Stimulated activated CD8-positive, alpha-beta memory T cell treated with anti-CD3 and anti-CD28 coated beads, Interleukin-4, amount 100 ng/mL, for 48 hours (primary cell): ENCODE measurements at regions not wholly inside any gene's neighbourhood (a gene's known extent, or its start where the extent isn't known, plus 50 kb on each side); places are given as distances from the start of the nearest gene placed in this dataset.
A peak's percentile ranks its signal among the peaks of the same experiment; 100 is the strongest.
"Not testable (repeated sequence)": the region's sequence is repeated elsewhere in the genome, so short reads cannot be mapped to it uniquely, and the experiment has no call there.

Experiments
- DNase-seq: peaks from one replicate; pipeline ENCODE4 v3.0.0-alpha.2; 2020

- DNase-seq, result no peak
Observed at GRCh38 chr21:35559128-35559828, 501.0 kb downstream of the SETD4 start.

DNA sequence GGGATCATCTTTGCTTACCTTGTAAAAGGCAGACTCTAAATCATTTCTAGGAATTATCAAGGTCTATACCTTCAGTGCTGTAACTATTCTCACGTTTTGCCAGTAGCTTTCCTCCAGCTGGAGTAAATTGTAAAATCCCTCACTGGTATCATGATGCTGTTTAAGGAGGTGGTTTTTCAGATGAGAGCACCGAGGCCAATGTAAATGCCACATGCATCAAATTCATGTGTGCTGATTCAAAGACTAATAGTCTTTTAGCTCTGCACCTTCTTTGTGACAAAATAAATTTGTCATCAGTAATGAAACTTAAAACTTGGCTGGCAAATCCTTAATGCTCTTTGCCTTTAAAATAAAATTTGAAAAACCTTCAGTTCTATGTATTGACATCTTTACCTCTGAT is 503.8 kb downstream of the SETD4 start:
- no peak for DNase-seq

DNA sequence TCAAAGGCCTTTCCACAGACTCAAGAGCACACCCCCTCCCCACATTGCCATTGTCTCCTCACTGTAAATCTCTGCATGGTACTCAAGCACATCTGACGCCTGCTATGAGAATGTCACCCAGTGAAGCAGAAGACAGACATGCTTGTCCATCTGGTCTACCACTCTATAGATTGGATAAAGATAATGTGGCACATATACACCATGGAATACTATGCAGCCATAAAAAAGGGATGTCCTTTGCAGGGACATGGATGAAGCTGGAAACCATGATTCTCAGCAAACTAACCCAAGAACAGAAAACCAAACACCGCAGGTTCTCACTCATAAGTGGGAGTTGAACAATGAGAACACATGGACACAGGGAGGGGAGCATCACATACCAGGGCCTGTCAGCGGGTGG is 503.4 kb upstream of the RUNX1 start:
- not testable (repeated sequence) for DNase-seq

DNA sequence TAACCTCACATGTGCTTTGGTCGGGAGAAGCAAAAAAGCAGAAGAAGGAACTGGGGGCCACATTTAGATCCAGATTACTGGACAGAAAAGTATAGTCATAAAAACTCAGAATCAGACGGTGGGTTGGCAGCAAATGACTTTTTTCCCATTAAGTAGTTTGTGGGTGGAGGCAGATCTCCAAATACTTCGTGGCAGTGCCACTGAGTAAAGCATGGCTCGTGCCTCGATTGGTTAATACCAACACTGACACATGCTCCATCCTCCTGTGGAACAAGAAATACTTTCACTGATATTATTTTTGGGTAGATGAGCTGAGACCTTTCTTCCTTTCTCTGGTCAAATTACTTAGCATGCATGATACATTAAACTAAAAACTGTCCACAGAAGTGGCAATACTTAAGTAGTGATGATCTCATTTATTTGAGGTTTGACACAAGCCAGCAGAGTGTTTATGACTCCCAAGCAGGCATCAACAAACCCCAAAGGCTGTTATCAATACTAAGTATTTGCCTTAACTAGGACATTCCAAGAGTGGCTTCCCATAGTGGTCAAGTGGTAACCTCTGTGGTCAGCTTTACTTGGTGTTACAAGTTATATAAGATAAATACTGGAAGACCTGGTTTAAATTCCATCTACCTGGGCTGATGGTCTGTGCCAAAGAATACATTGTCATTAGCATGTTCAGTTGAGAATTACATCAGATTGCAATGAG is 500.0 kb upstream of the RUNX1 start:
- DNase-seq, result no peak

GRCh38 chr21:35547946-35548774 is 499.1 kb upstream of the RUNX1 start:
- no peak for DNase-seq

DNA sequence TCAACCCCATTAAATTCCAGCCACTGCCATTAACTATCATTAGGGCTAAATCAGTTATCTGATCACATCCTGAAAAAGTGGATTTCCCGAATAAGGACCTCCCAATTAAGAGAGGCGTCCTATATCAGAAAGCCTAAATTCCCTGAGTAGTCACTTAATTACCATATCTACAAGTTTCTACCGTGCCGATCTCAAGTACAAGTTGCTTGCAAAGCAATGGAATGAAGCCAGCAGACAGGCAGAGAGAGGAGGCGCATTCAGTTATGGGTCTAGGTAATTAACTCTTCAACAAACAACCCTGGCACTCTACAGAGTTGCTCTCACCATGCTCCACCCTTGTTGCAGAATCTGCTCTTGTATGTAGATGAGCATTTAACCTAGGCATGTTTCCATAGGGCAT is 494.6 kb upstream of the RUNX1 start:
- DNase-seq, result no peak

- no peak for DNase-seq
Observed at GRCh38 chr21:35540950-35541638, 492.0 kb upstream of the RUNX1 start.

DNA sequence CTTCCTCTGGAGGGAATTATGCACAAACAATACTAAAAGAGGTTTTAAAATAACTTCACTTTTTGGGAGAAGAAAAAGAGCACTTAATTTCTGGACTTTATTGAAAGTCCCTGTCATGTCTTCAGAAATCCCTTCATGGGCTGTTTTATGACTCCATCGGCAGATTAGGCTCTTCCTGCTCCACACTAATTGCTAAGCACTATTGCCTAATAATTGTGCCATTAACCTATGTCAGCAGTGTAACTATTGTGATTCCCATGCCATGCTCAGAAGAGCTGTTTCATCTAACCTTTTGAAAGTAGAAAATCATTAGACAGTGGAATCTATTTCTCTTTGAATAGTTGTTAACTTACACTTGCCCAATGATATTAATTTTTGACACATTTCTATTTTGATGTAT is 489.3 kb upstream of the RUNX1 start:
- no peak for DNase-seq

- no peak for DNase-seq
Observed at GRCh38 chr21:35537604-35538003, 488.5 kb upstream of the RUNX1 start.

GRCh38 chr21:35533893-35534292 is 484.8 kb upstream of the RUNX1 start:
- DNase-seq, result no peak

DNA sequence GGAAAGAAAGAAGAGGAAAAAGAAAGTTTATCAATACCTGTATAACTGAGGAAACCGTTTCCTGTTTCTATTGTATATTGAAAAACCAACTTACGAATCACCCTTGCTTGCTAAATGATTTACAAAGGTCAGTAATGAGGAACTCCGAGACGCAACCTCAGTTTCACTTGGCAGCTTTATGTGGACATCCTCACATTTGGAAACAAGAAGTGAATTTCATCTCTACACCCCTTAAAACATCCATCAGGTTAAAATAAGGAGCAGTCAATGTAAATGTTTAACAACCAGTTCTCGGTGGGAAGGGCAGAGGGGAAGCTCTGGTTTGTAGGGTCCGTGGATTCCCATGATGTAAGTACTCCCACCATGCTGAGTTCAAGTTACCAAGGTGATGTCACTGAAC is 481.7 kb upstream of the RUNX1 start:
- DNase-seq, result no peak

- no peak for DNase-seq
Observed at GRCh38 chr21:35529171-35529863, 480.2 kb upstream of the RUNX1 start.

- DNase-seq, result peak; percentile 63
Observed at GRCh38 chr21:35528116-35529042, 479.3 kb upstream of the RUNX1 start.

GRCh38 chr21:35527358-35527757 is 478.3 kb upstream of the RUNX1 start:
- no peak for DNase-seq

GRCh38 chr21:35525443-35525842 is 476.3 kb upstream of the RUNX1 start:
- DNase-seq, result no peak

GRCh38 chr21:35521852-35522505 is 472.9 kb upstream of the RUNX1 start:
- no peak for DNase-seq

DNA sequence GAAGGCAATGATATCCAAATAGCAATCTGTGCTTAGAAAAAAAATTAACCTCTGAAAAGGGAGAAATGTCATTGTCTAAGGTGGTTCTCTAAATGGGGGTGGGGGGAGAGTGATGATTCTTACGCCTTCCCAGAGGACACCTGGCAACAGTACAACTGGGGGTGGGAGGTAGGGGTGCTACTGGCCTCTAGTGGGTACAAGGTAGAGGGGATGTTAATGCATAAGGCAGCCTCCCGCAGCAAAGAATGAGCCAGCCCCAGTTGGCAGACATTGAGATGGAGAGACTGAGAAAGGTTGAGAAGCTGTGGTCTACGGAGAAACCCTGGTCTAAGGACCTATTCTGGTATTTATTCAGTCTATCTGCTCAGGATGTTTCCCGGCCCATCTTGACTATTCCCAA is 472.2 kb upstream of the RUNX1 start:
- no peak for DNase-seq

GRCh38 chr21:35520856-35521255 is 471.8 kb upstream of the RUNX1 start:
- no peak for DNase-seq

DNA sequence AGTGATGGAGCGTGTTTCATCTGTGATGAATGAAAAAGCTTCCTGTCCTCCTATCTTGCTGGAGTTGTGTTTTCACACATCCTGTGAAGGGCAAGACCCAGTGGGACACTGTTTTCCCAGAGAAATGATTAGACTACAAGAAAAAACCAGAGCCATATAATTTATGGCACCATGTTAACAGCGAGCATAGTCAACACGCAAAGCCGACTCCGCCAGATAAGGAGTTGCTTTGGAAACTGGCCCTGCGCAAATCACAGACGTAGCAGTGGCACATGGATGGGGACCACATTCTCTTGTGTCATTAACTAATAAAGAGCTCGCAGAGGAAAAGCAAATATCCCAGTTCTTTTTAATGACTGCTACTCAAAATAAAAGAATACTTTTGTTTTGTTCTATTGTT is 471.2 kb upstream of the RUNX1 start:
- no peak for DNase-seq

- DNase-seq, result no peak
Observed at GRCh38 chr21:35517865-35518264, 468.8 kb upstream of the RUNX1 start.

- DNase-seq, result not testable (repeated sequence)
Observed at GRCh38 chr21:35516292-35516691, 467.2 kb upstream of the RUNX1 start.
